ENCODE measurements at regions not wholly inside any gene's neighbourhood (a gene's known extent, or its start where the extent isn't known, plus 50 kb on each side); places are given as distances from the start of the nearest gene placed in this dataset.

DNA sequence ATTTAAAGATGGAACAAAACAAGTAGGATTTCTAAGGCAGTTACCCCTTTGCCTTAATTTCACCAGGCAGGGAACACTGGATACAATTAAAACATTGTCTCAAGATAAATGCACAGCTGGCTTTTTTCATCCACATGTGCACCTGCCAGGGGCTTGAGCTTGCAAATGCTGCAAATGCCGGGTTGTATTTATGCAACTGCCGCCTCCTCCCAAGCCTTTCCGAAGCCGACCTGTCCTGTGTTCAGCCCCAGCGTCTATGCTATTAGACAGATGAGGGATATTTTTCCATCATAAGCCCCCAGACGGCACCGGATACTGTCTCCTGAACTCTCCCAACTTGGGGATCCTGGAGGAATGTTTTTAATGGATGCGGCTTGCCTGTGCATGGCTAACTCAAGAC is 251.6 kb downstream of the CRLF2 start:
- TF ChIP-seq EZH2phosphoT487 (IDR thresholded peaks at IDR 0.05; ENCODE audit: insufficient read depth, low read depth) (no peak), EZH2 (IDR thresholded peaks at IDR 0.05; ENCODE audit: insufficient read depth, poor library complexity, severe bottlenecking) (no peak)
